ENCODE measurements at regions not wholly inside any gene's neighbourhood (a gene's known extent, or its start where the extent isn't known, plus 50 kb on each side); places are given as distances from the start of the nearest gene placed in this dataset.

DNA sequence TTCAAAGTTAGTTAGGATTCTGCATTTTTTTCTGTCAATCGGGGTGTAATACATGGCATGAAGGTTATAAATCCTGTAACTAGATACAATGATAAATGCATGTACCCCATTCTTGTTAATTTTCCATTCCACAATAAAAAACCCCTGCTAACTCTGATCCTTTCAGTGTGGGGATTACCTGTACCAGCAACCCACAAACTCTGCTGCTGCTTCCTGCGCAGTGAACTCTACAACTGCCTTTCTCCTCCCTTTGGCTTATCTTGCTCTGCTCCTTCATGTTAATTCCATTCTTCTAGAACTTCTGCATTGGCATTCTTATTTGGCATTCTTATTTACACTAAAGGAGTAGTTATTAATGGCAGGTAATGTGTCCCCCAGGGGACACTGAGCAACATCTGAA is 273.1 kb downstream of the KLF12 start:
- TF ChIP-seq, protein P1, sequence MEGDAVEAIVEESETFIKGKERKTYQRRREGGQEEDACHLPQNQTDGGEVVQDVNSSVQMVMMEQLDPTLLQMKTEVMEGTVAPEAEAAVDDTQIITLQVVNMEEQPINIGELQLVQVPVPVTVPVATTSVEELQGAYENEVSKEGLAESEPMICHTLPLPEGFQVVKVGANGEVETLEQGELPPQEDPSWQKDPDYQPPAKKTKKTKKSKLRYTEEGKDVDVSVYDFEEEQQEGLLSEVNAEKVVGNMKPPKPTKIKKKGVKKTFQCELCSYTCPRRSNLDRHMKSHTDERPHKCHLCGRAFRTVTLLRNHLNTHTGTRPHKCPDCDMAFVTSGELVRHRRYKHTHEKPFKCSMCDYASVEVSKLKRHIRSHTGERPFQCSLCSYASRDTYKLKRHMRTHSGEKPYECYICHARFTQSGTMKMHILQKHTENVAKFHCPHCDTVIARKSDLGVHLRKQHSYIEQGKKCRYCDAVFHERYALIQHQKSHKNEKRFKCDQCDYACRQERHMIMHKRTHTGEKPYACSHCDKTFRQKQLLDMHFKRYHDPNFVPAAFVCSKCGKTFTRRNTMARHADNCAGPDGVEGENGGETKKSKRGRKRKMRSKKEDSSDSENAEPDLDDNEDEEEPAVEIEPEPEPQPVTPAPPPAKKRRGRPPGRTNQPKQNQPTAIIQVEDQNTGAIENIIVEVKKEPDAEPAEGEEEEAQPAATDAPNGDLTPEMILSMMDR (IDR thresholded peaks at IDR 0.05; ENCODE audit: unreplicated experiment in 3 of 3) = no peak

GRCh38 chr13:73860501-73860900 is 273.7 kb downstream of the KLF12 start:
- no peak overlapping the region for H3K27ac Mint-ChIP-seq

More for the DNA sequence above, 273.1 kb downstream of the KLF12 start:
- Mint-ChIP-seq H3K4me1 (peaks cover 16% of the 10 kb centered on the region), H3K27ac (no peak overlapping the region), H3K9me3 (no peaks in the 10 kb centered on the region), H3K27me3 (ENCODE audit: low read depth) (no peaks in the 10 kb centered on the region), H3K36me3 (ENCODE audit: low read depth) (peaks cover 3% of the 10 kb centered on the region), H3K4me3 (no peak overlapping the region)

GRCh38 chr13:73859841-73860240 is 274.4 kb downstream of the KLF12 start:
- no peaks in the 10 kb centered on the region for H3K9me3 Mint-ChIP-seq
- no peaks in the 10 kb centered on the region for H3K27me3 Mint-ChIP-seq (ENCODE audit: low read depth)
- peaks cover 6% of the 10 kb centered on the region for H3K4me1 Mint-ChIP-seq
- TF ChIP-seq, protein P1 (IDR thresholded peaks at IDR 0.05; ENCODE audit: unreplicated experiment in 3 of 3) = no peak
- no peak overlapping the region for H3K4me3 Mint-ChIP-seq
- H3K27ac Mint-ChIP-seq = no peak overlapping the region
- peaks cover 8% of the 10 kb centered on the region for H3K36me3 Mint-ChIP-seq (ENCODE audit: low read depth)

More at GRCh38 chr13:73860501-73860900, 273.7 kb downstream of the KLF12 start:
- Mint-ChIP-seq H3K27me3 (ENCODE audit: low read depth) (no peaks in the 10 kb centered on the region), H3K36me3 (ENCODE audit: low read depth) (peaks cover 3% of the 10 kb centered on the region), H3K4me3 (no peak overlapping the region), H3K4me1 (peaks cover 13% of the 10 kb centered on the region), H3K9me3 (no peaks in the 10 kb centered on the region)
- TF ChIP-seq, protein P1 (IDR thresholded peaks at IDR 0.05; ENCODE audit: unreplicated experiment in 3 of 3) = no peak

GRCh38 chr13:73857106-73857505 is 277.1 kb downstream of the KLF12 start:
- Mint-ChIP-seq H3K27me3 (ENCODE audit: low read depth) (no peaks in the 10 kb centered on the region), H3K4me1 (peaks cover 10% of the 10 kb centered on the region), H3K27ac (no peak overlapping the region), H3K9me3 (no peaks in the 10 kb centered on the region), H3K36me3 (ENCODE audit: low read depth) (peaks cover 15% of the 10 kb centered on the region), H3K4me3 (no peak overlapping the region)
- TF ChIP-seq, protein P1 (IDR thresholded peaks at IDR 0.05; ENCODE audit: unreplicated experiment in 3 of 3) = no peak

GRCh38 chr13:73851104-73851503 is 283.1 kb downstream of the KLF12 start:
- Mint-ChIP-seq H3K4me1 (peaks cover 16% of the 10 kb centered on the region), H3K9me3 (no peaks in the 10 kb centered on the region), H3K36me3 (ENCODE audit: low read depth) (peaks cover 16% of the 10 kb centered on the region), H3K4me3 (no peak overlapping the region), H3K27ac (peak overlapping the region in 2 of 3 experiments; percentile 7 to 30), H3K27me3 (ENCODE audit: low read depth) (no peaks in the 10 kb centered on the region)
- TF ChIP-seq, protein P1 (IDR thresholded peaks at IDR 0.05; ENCODE audit: unreplicated experiment in 3 of 3) = no peak

DNA sequence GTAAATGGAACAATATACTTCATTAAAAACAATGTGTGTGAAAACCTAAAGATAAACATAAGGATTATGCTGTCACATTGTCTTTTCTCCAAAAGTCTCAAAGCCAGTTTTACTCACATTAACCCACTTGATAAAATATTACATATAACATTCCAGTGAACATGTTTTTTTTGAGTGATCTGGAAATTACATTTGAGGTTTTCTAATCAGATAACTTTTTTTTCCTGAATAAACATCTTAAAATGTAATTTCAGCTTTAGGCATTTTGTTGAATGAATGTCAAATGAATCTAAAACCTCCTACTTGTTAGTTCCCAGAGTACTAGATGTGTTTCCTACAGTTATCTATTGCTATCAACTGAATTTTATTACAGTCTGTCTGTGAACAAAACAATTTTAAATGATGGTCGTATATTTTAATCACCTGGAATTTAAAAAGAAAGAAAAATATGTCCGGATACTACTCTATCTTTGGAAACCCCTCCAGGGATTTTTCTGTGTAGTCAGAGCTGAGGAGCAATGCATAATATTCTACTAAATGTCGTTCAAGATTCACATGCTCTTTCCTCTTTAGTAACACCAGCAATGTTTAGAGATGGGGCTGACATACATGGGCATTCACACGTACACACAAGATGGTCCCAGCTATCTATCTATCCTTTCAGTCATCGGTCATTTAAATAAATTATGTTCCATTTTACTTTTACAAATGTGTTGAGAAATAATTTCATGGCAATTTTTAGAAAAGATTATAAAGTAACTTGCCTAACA is 283.9 kb downstream of the KLF12 start:
- no peaks in the 10 kb centered on the region for H3K9me3 Mint-ChIP-seq
- TF ChIP-seq, protein P1 (IDR thresholded peaks at IDR 0.05; ENCODE audit: unreplicated experiment in 3 of 3) = no peak
- H3K27me3 Mint-ChIP-seq (ENCODE audit: low read depth) = no peaks in the 10 kb centered on the region
- no peak overlapping the region for H3K4me3 Mint-ChIP-seq
- peaks cover 16% of the 10 kb centered on the region for H3K4me1 Mint-ChIP-seq
- H3K27ac Mint-ChIP-seq = peak overlapping the region in 1 of 3 experiments; percentile 30
- H3K36me3 Mint-ChIP-seq (ENCODE audit: low read depth) = peaks cover 21% of the 10 kb centered on the region

All from nephron (organoid).